Parathyroid adenoma (tissue), 2 donors: ENCODE measurements at regions not wholly inside any gene's neighbourhood (a gene's known extent, or its start where the extent isn't known, plus 50 kb on each side); places are given as distances from the start of the nearest gene placed in this dataset.
"Not testable (repeated sequence)": the region's sequence is repeated elsewhere in the genome, so short reads cannot be mapped to it uniquely, and the experiment has no call there.

ENCODE experiments used
- H2AFZ ChIP-seq: fragments of 300-600 bp; sonication (generic); one replicate; pipeline ENCODE4 v1.7.0; 2017; ENCODE audit warnings: antibody characterized with exemption, mild to moderate bottlenecking
- H3K27ac ChIP-seq: fragments of 300-600 bp; sonication (generic); one replicate; pipeline ENCODE4 v1.7.0; 2017
- H3K27me3 ChIP-seq: fragments of 300-600 bp; sonication (generic); one replicate; pipeline ENCODE4 v1.7.0; 2017; ENCODE audit warnings: low read length; ENCODE audit not compliant: control insufficient read depth, insufficient read depth
- H3K36me3 ChIP-seq: fragments of 300-600 bp; sonication (generic); one replicate; pipeline ENCODE4 v1.7.0; 2017; ENCODE audit warnings: low read length; ENCODE audit not compliant: control insufficient read depth, insufficient read depth
- H3K4me1 ChIP-seq: fragments of 300-600 bp; sonication (generic); one replicate; pipeline ENCODE4 v1.7.0; 2017; ENCODE audit warnings: control low read depth
- H3K4me2 ChIP-seq: fragments of 300-600 bp; sonication (generic); one replicate; pipeline ENCODE4 v1.7.0; 2017; ENCODE audit warnings: low read length
- H3K4me3 ChIP-seq: fragments of 300-600 bp; sonication (generic); one replicate; pipeline ENCODE4 v1.7.0; 2017; ENCODE audit warnings: low read depth, low read length
- H3K79me2 ChIP-seq: fragments of 300-600 bp; sonication (generic); one replicate; pipeline ENCODE4 v1.7.0; 2017; ENCODE audit warnings: control low read depth
- H3K9ac ChIP-seq: fragments of 300-600 bp; sonication (generic); one replicate; pipeline ENCODE4 v1.7.0; 2017; ENCODE audit warnings: mild to moderate bottlenecking
- H3K9me3 ChIP-seq: fragments of 300-600 bp; sonication (generic); one replicate; pipeline ENCODE4 v1.7.0; 2017; ENCODE audit warnings: low read length; ENCODE audit not compliant: control insufficient read depth
- CTCF ChIP-seq: fragments of 300-600 bp; sonication (generic); IDR thresholded peaks from one replicate; pipeline ENCODE4 v1.7.0; 2017; ENCODE audit warnings: antibody characterized with exemption, mild to moderate bottlenecking
- donor health status: primary hyperparathyroidism.

- no peaks in the 10 kb centered on the region for H3K79me2 ChIP-seq
- no peak for TF ChIP-seq CTCF
- H3K36me3 ChIP-seq = no peaks in the 10 kb centered on the region
- H3K27ac ChIP-seq = no peak overlapping the region
- no peaks in the 10 kb centered on the region for H3K27me3 ChIP-seq
- H3K4me2 ChIP-seq = no peak overlapping the region
- no peaks in the 10 kb centered on the region for H3K9me3 ChIP-seq
- no peak overlapping the region for H3K4me3 ChIP-seq
- no peaks in the 10 kb centered on the region for H3K4me1 ChIP-seq
- no peak overlapping the region for H3K9ac ChIP-seq
- H2AFZ ChIP-seq = no peak overlapping the region
Observed at GRCh38 chrX:17976955-17977354, 115.9 kb upstream of the RAI2 start.

GRCh38 chrX:17975349-17975748, 114.3 kb upstream of the RAI2 start:
- not testable (repeated sequence) for H3K27me3 ChIP-seq, H3K27ac ChIP-seq, H3K4me1 ChIP-seq, H3K36me3 ChIP-seq, H3K9ac ChIP-seq, H3K4me3 ChIP-seq, H3K9me3 ChIP-seq, H2AFZ ChIP-seq, H3K79me2 ChIP-seq, H3K4me2 ChIP-seq

- Histone ChIP-seq H3K4me2 (no peak overlapping the region), H3K9ac (no peak overlapping the region), H3K36me3 (no peaks in the 10 kb centered on the region), H3K79me2 (no peaks in the 10 kb centered on the region), H3K9me3 (no peaks in the 10 kb centered on the region), H3K4me1 (no peaks in the 10 kb centered on the region), H3K27ac (no peak overlapping the region), H2AFZ (no peak overlapping the region), H3K27me3 (no peaks in the 10 kb centered on the region), H3K4me3 (no peak overlapping the region)
- TF ChIP-seq CTCF = no peak
Observed at GRCh38 chrX:17968367-17968766, 107.3 kb upstream of the RAI2 start.

- H2AFZ ChIP-seq = no peak overlapping the region
- H3K9ac ChIP-seq = no peak overlapping the region
- H3K27me3 ChIP-seq = no peaks in the 10 kb centered on the region
- no peaks in the 10 kb centered on the region for H3K4me1 ChIP-seq
- no peak overlapping the region for H3K4me2 ChIP-seq
- H3K36me3 ChIP-seq = no peaks in the 10 kb centered on the region
- no peaks in the 10 kb centered on the region for H3K79me2 ChIP-seq
- no peak overlapping the region for H3K4me3 ChIP-seq
- TF ChIP-seq CTCF = no peak
- H3K9me3 ChIP-seq = no peaks in the 10 kb centered on the region
- H3K27ac ChIP-seq = no peak overlapping the region
Observed at GRCh38 chrX:17967888-17968287, 106.8 kb upstream of the RAI2 start.

- no peak overlapping the region for H3K4me2 ChIP-seq
- H3K4me3 ChIP-seq = no peak overlapping the region
- H3K9ac ChIP-seq = no peak overlapping the region
- H3K36me3 ChIP-seq = no peaks in the 10 kb centered on the region
- no peak for TF ChIP-seq CTCF
- no peaks in the 10 kb centered on the region for H3K79me2 ChIP-seq
- no peak overlapping the region for H2AFZ ChIP-seq
- no peaks in the 10 kb centered on the region for H3K4me1 ChIP-seq
- no peaks in the 10 kb centered on the region for H3K9me3 ChIP-seq
- H3K27ac ChIP-seq = no peak overlapping the region
- H3K27me3 ChIP-seq = no peaks in the 10 kb centered on the region
Observed at GRCh38 chrX:17964871-17965270, 103.8 kb upstream of the RAI2 start.
